HG03159 (cell line): ENCODE measurements at regions not wholly inside any gene's neighbourhood (a gene's known extent, or its start where the extent isn't known, plus 50 kb on each side); places are given as distances from the start of the nearest gene placed in this dataset.
"Not testable (repeated sequence)": the region's sequence is repeated elsewhere in the genome, so short reads cannot be mapped to it uniquely, and the experiment has no call there.

Experiments
- ATAC-seq: cut with Tn5 transposase; IDR thresholded peaks from one replicate; pipeline ENCODE4 v1.9.1; 2021; ENCODE audit warnings: mild to moderate bottlenecking, moderate library complexity; ENCODE audit not compliant: unreplicated experiment

GRCh38 chr17:64800987-64801386 lies 118.3 kb downstream of the LRRC37A3 start:
- not testable (repeated sequence) for ATAC-seq

GRCh38 chr17:64800361-64800895 lies 118.8 kb downstream of the LRRC37A3 start:
- not testable (repeated sequence) for ATAC-seq

- ATAC-seq, result not testable (repeated sequence)
Observed at GRCh38 chr17:64799543-64800188, 119.6 kb downstream of the LRRC37A3 start.

GRCh38 chr17:64798961-64799360 lies 120.3 kb downstream of the LRRC37A3 start:
- ATAC-seq, result not testable (repeated sequence)

- ATAC-seq, result not testable (repeated sequence)
Observed at GRCh38 chr17:64798489-64798790, 120.8 kb downstream of the LRRC37A3 start.

GRCh38 chr17:64797746-64798488 lies 121.4 kb downstream of the LRRC37A3 start:
- not testable (repeated sequence) for ATAC-seq

- not testable (repeated sequence) for ATAC-seq
Observed at GRCh38 chr17:64795342-64795741, 123.9 kb downstream of the LRRC37A3 start.

- ATAC-seq, result not testable (repeated sequence)
Observed at GRCh38 chr17:64794548-64795274, 124.6 kb downstream of the LRRC37A3 start.

GRCh38 chr17:64794113-64794512 lies 125.2 kb downstream of the LRRC37A3 start:
- ATAC-seq, result not testable (repeated sequence)

- not testable (repeated sequence) for ATAC-seq
Observed at GRCh38 chr17:64792793-64793575, 126.3 kb downstream of the LRRC37A3 start.

- ATAC-seq, result not testable (repeated sequence)
Observed at GRCh38 chr17:64792276-64792675, 127.0 kb downstream of the LRRC37A3 start.

GRCh38 chr17:64791691-64792090 lies 127.6 kb downstream of the LRRC37A3 start:
- not testable (repeated sequence) for ATAC-seq

- ATAC-seq, result not testable (repeated sequence)
Observed at GRCh38 chr17:64791226-64791625, 128.1 kb downstream of the LRRC37A3 start.

GRCh38 chr17:64790690-64791089 lies 128.6 kb upstream of the SMURF2 start:
- not testable (repeated sequence) for ATAC-seq

- ATAC-seq, result not testable (repeated sequence)
Observed at GRCh38 chr17:64790193-64790592, 128.1 kb upstream of the SMURF2 start.

GRCh38 chr17:64789061-64789445 lies 126.9 kb upstream of the SMURF2 start:
- ATAC-seq, result not testable (repeated sequence)

- no peak for ATAC-seq
Observed at GRCh38 chr17:64788286-64789060, 126.4 kb upstream of the SMURF2 start.

GRCh38 chr17:64787921-64788271 lies 125.8 kb upstream of the SMURF2 start:
- no peak for ATAC-seq

- no peak for ATAC-seq
Observed at GRCh38 chr17:64787255-64787920, 125.3 kb upstream of the SMURF2 start.
